Fibroblast of mammary gland (primary cell): ENCODE measurements at regions not wholly inside any gene's neighbourhood (a gene's known extent, or its start where the extent isn't known, plus 50 kb on each side); places are given as distances from the start of the nearest gene placed in this dataset.

Experiments used
- DNase-seq: peaks from one replicate; pipeline ENCODE4 v3.0.0-alpha.2; 2010; ENCODE audit warnings: low read depth
- H3K4me3 ChIP-seq: 2 replicates; pipeline ENCODE4 v1.5.1; 2011; ENCODE audit warnings: low read depth, mild to moderate bottlenecking, low read length, moderate library complexity; ENCODE audit not compliant: control insufficient read depth
- TF ChIP-seq, protein P1 (sequence below): conservative IDR thresholded peaks from 2 replicates; pipeline ENCODE4 v1.5.1; 2011; ENCODE audit warnings: low read depth, low read length, inconsistent platforms; ENCODE audit not compliant: control insufficient read depth, insufficient read depth

DNA sequence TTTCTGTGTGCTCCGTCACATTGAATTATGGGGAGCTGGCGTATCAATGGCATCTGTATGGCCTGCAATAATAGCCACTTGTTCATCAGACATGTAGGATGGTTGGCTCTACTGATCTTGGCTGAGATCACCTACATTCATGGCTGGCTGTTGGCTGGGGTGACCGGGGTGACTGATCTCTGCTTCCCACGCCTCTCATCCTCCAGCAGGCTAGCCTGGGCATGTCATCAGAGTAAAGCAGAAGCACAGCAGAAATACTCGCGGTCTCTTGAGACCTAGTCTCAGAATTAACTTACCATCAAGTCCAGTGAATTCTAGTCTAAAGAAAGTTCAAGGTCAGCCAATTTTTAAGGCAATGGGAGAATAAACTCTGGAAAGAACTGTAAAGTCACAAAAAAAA is 257.7 kb upstream of the GLI3 start:
- DNase-seq = peak; percentile 87
- TF ChIP-seq, protein P1, sequence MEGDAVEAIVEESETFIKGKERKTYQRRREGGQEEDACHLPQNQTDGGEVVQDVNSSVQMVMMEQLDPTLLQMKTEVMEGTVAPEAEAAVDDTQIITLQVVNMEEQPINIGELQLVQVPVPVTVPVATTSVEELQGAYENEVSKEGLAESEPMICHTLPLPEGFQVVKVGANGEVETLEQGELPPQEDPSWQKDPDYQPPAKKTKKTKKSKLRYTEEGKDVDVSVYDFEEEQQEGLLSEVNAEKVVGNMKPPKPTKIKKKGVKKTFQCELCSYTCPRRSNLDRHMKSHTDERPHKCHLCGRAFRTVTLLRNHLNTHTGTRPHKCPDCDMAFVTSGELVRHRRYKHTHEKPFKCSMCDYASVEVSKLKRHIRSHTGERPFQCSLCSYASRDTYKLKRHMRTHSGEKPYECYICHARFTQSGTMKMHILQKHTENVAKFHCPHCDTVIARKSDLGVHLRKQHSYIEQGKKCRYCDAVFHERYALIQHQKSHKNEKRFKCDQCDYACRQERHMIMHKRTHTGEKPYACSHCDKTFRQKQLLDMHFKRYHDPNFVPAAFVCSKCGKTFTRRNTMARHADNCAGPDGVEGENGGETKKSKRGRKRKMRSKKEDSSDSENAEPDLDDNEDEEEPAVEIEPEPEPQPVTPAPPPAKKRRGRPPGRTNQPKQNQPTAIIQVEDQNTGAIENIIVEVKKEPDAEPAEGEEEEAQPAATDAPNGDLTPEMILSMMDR = no peak
- no peak overlapping the region for H3K4me3 ChIP-seq

DNA sequence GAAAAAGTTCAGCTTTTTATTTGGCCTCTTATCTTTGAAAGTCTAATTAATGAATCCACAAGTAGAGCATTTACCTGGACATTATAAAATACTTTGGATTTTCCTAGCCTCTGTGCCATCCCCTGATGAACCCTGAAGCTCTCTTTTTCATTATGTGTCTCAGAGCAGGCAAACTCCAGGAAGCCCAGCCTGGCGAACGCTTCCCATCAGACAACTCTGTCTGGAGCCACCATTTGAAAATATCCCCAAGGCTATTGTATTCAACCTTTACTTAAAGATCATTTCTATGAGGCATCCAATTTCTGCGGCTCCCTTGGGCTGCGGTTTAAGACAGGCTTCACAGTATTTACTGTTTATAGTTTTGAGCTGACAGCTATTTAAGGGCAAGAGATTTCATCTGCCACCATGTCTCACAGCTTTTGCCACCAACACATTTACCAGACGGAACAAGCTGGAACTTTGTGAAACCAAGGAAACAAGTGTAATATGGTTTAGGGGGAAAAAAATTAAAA is 257.2 kb upstream of the GLI3 start:
- H3K4me3 ChIP-seq = no peak overlapping the region
- DNase-seq = no peak
- TF ChIP-seq, protein P1 = no peak

DNA sequence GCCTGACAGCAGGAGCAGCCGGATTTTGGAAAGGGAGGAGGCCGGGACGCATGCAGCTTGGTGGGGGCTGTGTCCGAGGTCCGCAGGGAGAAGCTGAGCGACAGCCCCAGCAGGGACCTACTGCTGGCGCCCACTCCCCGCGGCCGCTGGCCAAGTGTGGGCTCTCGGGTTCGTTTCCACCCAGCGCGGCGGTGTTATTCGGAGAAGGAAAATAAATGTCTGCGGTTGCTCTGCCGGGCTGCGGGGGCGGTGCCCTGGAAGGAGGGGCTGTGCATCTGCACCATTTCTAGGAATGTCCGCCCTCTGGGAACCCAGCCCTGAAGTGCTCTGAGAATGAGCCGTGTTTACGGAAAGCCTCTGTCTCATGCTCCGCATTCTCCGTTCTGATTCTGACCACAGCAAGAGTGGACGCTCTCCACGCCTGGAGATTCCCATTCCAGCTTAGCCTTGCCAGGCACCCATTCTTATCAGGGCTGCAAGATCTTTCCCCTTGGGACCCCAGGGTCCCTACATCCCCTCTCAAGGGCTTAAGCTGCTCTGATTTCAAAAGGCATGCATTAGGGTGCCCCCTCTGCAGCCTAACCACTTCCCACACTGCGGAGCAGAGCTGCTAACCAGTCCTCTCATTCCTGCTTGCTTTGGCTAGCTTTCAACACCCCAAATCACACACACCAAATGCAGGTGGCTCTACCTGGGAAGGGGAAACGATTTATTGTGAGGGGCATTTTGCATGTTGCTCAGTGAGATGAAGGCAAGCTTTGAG is 256.6 kb upstream of the GLI3 start:
- peak; percentile 92 for DNase-seq
- TF ChIP-seq, protein P1 = no peak
- peak overlapping the region; percentile 54 for H3K4me3 ChIP-seq

DNA sequence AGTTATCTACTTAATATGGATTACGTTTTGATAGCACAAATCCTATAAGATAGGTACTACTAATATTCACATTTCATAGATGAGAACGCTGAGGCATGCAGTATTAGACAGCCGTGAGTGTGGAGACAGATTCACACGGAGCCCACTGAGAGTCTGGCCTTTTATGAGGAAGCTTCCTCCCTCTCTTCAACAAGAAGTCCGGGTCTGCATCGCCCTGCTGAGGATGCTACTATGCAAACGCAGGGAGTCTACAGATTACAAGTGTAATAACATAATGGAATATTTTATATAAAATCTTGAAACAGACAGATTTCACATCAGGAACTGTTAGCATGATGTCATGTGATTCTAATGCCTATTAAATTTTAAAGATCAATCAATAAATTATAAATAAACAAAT is 255.9 kb upstream of the GLI3 start:
- TF ChIP-seq, protein P1 = no peak
- peak overlapping the region; percentile 54 for H3K4me3 ChIP-seq
- no peak for DNase-seq

DNA sequence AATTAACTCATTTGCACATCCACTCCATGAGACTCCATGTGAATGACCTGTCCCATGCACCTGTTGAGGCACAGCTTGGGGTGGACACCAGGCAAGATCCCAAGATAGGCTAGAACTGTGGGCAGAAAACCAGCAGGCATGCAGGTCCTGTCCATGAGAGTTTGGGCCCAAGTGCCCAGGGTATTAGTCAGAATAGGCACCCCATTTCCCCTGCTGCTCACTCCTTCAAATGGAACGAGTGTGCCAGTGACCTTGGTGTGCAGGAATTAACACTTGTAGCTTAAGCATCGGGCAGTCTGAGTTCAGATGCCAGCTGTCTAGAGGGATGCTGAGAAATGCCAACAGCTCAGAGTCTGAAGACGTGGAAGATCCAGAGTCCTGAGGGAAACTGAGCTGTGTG is 254.1 kb upstream of the GLI3 start:
- TF ChIP-seq, protein P1 = no peak
- no peak overlapping the region for H3K4me3 ChIP-seq
- DNase-seq = no peak

DNA sequence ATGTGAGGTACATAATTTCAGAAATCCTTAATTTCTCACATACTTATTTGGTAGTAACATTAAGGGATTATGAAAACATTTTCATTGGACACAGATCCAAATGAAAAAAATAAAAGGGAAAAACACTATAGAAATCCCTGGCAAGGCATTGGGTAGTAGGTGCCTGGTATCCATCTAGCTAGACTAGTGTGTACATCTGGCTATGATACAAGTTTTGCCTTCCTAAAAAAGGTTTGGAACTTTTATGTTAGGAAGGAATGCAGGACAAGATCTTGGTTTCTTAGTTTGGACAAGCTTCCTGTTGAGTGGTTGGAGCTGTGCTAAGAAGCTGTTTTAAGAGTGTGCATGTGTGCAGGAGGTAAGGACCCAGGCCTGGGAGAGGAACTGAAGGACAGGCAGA is 252.3 kb upstream of the GLI3 start:
- no peak for DNase-seq
- TF ChIP-seq, protein P1 = no peak
- no peak overlapping the region for H3K4me3 ChIP-seq
